HFF-Myc (cell line): ENCODE measurements at regions not wholly inside any gene's neighbourhood (a gene's known extent, or its start where the extent isn't known, plus 50 kb on each side); places are given as distances from the start of the nearest gene placed in this dataset.

Source experiments
- DNase-seq: peaks from one replicate; pipeline ENCODE4 v3.0.0-alpha.2; 2011; ENCODE audit warnings: low read depth; ENCODE audit errors: extremely low read depth
- H3K4me3 ChIP-seq: replicated peaks from 2 replicates; pipeline ENCODE4 v1.5.1; 2011; ENCODE audit warnings: low read depth, mild to moderate bottlenecking, control low read depth, low read length
- CTCF ChIP-seq: IDR thresholded peaks from 2 replicates; pipeline ENCODE4 v1.5.1; 2012; ENCODE audit warnings: mild to moderate bottlenecking, low read depth, low read length, control low read depth; ENCODE audit errors: missing control alignments

GRCh38 chr5:40001796-40002195 lies 577.0 kb upstream of the DAB2 start:
- H3K4me3 ChIP-seq: no peak overlapping the region
- TF ChIP-seq CTCF: no peak
- no peak for DNase-seq

DNA sequence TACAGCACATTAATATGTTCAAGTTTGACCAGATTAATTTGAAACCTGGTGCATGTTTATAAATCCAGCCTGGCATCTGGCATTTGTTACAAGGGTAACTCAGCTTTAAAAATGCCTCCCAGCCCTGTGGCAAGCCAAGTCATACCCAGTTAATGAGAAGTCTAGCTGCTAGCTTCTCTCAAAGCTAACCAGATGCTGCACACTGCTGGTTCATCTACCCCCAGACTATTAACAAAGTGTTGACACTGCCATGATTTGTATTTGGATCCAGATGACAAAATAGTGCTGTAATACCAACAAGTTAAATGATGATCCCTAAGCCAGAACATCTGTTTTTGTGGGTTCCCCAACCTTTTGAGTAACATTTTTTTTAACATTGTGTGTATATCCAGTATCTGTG lies 573.7 kb upstream of the DAB2 start:
- DNase-seq: peak; percentile 35
- no peak overlapping the region for H3K4me3 ChIP-seq
- TF ChIP-seq CTCF: no peak

DNA sequence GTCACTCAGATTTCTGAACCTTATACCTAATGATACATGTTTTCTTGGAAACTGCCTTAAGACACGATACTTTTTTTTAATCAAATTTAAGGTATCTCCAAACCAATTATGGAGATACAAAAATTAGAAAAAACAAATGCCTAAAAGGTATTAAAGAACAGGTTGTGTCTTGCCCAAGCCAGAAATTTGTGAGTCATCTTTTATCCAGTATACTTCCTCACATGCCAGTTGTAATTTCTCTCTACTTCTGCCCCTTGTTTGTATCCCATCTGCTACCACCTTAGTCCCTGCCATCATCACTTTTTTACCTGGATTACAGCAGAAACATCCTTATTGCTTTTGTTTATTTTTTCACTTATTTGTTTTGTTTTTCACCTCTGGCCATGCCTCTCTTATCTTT lies 571.2 kb upstream of the DAB2 start:
- no peak for TF ChIP-seq CTCF
- no peak overlapping the region for H3K4me3 ChIP-seq
- no peak for DNase-seq

DNA sequence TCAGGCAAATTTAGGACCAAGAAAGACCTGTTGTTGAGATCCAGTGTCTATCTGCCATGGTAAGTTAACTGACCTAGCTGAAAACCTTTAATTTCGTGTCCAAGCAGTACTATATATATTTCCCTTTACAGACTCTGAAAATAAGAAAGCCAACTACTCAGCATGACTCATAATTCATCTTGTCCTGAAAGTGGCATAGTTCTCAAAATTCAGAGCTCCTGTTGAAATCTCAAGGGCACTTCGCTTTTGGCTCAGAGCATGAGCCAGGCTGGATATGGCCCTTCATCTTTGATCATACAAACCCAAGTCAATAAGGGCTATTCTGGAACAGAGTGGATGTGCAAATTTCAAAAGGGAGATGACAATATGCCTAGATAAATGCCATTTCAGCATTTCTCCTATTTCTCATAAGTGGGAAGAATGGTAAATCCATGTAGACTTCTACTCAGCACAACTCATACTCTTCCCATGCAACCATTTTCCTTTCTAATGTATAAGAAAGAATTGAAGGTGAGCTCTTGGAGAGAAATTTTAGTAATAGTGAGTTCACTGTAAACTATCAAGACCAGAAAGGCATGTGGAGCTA lies 567.9 kb upstream of the DAB2 start:
- no peak for TF ChIP-seq CTCF
- no peak overlapping the region for H3K4me3 ChIP-seq
- no peak for DNase-seq

DNA sequence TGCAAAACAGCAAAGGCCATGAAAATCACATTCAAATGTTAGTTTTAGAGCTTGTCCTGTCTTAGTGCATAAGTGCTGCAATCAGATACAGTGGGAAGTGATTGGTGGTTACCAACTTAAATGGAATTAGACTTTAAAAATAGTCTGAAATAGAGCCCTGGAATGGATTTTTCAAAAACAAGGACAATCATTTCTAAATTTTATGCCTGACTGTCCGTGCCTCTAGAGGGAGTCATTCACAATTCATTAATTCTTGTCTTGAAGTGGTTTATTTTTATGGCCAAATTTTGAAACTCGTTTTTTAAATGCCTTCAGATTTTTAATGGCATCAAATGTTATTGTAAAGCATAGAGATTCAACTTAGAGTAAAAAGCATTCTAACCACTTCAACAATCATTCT lies 561.8 kb upstream of the DAB2 start:
- no peak overlapping the region for H3K4me3 ChIP-seq
- TF ChIP-seq CTCF: no peak
- DNase-seq: no peak

- H3K4me3 ChIP-seq: no peak overlapping the region
- no peak for TF ChIP-seq CTCF
- no peak for DNase-seq
Measured at GRCh38 chr5:39980056-39980455, 555.3 kb upstream of the DAB2 start.

DNA sequence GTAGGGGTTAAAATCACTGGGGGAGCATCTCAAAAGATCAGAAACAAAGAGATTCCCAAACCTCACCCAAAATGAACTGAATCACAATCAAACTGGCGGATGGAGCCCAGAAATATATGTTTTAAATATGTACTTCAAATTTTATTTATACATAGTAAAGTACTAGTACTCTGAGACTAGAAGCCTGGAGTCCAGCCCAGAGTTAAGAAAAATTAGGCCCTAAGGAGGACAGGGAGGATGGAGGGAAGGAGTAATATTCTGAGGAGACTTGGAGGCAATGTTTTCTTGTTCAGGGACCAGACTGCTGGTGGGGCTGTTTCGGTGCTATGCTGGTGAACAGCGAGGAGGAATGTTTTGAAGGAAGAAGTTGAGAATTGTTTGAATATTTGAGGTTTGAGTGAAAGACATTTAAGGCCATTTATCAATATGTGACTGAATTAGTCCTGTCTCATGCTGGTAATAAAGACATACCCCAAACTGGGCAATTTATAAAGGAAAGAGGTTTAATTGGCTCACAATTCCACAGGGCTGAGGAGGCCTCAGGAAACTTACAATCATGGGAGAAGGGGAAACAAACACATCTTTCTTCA lies 552.4 kb upstream of the DAB2 start:
- no peak overlapping the region for H3K4me3 ChIP-seq
- no peak for DNase-seq
- no peak for TF ChIP-seq CTCF
